ENCODE measurements at regions not wholly inside any gene's neighbourhood (a gene's known extent, or its start where the extent isn't known, plus 50 kb on each side); places are given as distances from the start of the nearest gene placed in this dataset.

DNA sequence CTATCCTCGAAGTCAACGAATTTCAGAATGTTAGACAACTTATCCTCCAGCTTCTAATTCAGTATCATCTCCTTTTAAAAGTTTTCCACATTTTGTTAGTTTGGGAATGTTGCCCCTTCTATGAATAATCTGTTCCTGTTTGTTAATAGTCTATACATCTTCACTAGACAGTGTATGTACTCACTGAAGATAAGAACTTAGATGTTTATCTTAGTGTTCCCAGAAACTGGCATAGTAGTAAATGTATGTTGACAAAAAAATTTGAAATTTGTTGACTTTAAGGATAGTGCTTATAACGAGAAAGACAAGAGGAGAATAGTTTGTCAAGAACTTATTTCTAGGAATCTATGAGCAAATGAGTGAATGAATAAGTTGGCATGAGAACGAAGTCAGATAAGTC, 162.0 kb upstream of the GULP1 start:
- Histone ChIP-seq H2AFZ (replicated peaks; ENCODE audit: low read length, poor library complexity) (no peak overlapping the region), H3K27ac (ENCODE audit: insufficient read depth, low read length) (no peak overlapping the region), H3K36me3 (ENCODE audit: control insufficient read depth, insufficient read depth, low read length) (no peaks in the 10 kb centered on the region), H2BK20ac (ENCODE audit: low read depth, low read length) (no peak overlapping the region), H3K27me3 (ENCODE audit: control insufficient read depth, insufficient read depth, low read length) (no peaks in the 10 kb centered on the region), H3K79me1 (ENCODE audit: low read depth in 1 of 2, low read length in 2 of 2) (no peaks in the 10 kb centered on the region), H3K23ac (ENCODE audit: low read depth, low read length) (no peak overlapping the region), H3K4me2 (ENCODE audit: low read depth, low read length) (no peak overlapping the region), H3K9ac (ENCODE audit: low read depth, low read length) (no peak overlapping the region), H4K8ac (ENCODE audit: low read depth in 2 of 2, low read length in 2 of 2) (no peak overlapping the region), H3K9me3 (ENCODE audit: control insufficient read depth, insufficient read depth, low read length) (no peaks in the 10 kb centered on the region), H2AK5ac (ENCODE audit: low read depth, low read length) (no peak overlapping the region), H4K91ac (ENCODE audit: insufficient read depth, low read depth, low read length) (no peak overlapping the region), H3K14ac (replicated peaks; ENCODE audit: low read depth, low read length) (no peak overlapping the region), H2AK9ac (replicated peaks; ENCODE audit: low read depth, low read length, poor library complexity) (no peak overlapping the region), H3K4me3 (ENCODE audit: insufficient read depth, low read depth, low read length) (no peak overlapping the region), H2BK5ac (ENCODE audit: low read depth, low read length, poor library complexity, severe bottlenecking) (no peak overlapping the region), H3K4ac (ENCODE audit: low read depth, low read length) (no peak overlapping the region), H4K20me1 (ENCODE audit: insufficient read depth, low read length) (no peaks in the 10 kb centered on the region), H3K18ac (ENCODE audit: low read depth, low read length) (no peak overlapping the region), H2BK15ac (ENCODE audit: low read depth, low read length) (no peak overlapping the region), H3K56ac (ENCODE audit: extremely low read depth, insufficient read depth, low read length) (no peak overlapping the region), H3K4me1 (ENCODE audit: control insufficient read depth, insufficient read depth, low read length) (no peaks in the 10 kb centered on the region), H3K9me1 (ENCODE audit: insufficient read depth, low read length) (no peaks in the 10 kb centered on the region), H2BK120ac (ENCODE audit: low read depth, low read length) (no peak overlapping the region), H4K5ac (ENCODE audit: low read depth, low read length) (no peak overlapping the region)
- in situ Hi-C loops (cut with MboI; ENCODE audit: low sequenced_read_pairs) (no loop called here), dilution Hi-C loops (cut with HindIII; ENCODE audit: low sequenced_read_pairs, unreplicated experiment) (no loop called here), intact Hi-C loops (cut with micrococcal nuclease) (no loop called here)
- ChIA-PET POLR2A (ENCODE audit: unreplicated experiment) (no interaction called here), CTCF (no interaction called here)
- no TSS peak for BruUV-seq (replicated peaks)
- ATAC-seq (ENCODE audit: low read depth) (no peak), DNase-seq (no peak)
- WGBS, 2 experiments (ENCODE audit: extremely low coverage in 2 of 2, insufficient read length in 1 of 2): no CpG with 5 or more reads among the region's 4 CpGs
- TF ChIP-seq, protein P1, sequence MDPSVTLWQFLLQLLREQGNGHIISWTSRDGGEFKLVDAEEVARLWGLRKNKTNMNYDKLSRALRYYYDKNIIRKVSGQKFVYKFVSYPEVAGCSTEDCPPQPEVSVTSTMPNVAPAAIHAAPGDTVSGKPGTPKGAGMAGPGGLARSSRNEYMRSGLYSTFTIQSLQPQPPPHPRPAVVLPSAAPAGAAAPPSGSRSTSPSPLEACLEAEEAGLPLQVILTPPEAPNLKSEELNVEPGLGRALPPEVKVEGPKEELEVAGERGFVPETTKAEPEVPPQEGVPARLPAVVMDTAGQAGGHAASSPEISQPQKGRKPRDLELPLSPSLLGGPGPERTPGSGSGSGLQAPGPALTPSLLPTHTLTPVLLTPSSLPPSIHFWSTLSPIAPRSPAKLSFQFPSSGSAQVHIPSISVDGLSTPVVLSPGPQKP (IDR thresholded peaks at IDR 0.05; ENCODE audit: borderline replicate concordance, low read depth, low read length): no peak
- no peak for TF ChIP-seq BHLHE40 (IDR thresholded peaks at IDR 0.05; ENCODE audit: low read depth, low read length)
